Breast epithelium (tissue), 4 donors: ENCODE measurements at regions not wholly inside any gene's neighbourhood (a gene's known extent, or its start where the extent isn't known, plus 50 kb on each side); places are given as distances from the start of the nearest gene placed in this dataset.

Experiments
- DNase-seq, 2 donors: peaks; one replicate each; pipeline ENCODE4 v3.0.0-alpha.2; 2019; ENCODE audit warnings: low spot score in 2 of 2
- H3K27ac ChIP-seq, 2 donors: fragments of 200-600 bp; sonication (generic) in 1 of 2; one replicate each; pipeline ENCODE4 v1.5.1; 2016 to 2019; ENCODE audit warnings: mild to moderate bottlenecking in 1 of 2
- H3K27me3 ChIP-seq, 2 donors: fragments of 200-600 bp; sonication (generic) in 1 of 2; one replicate each; pipeline versions ENCODE4 v1.5.1 to v1.6.0; 2017 to 2019; ENCODE audit warnings: control low read depth in 1 of 2, mild to moderate bottlenecking in 1 of 2
- H3K36me3 ChIP-seq: fragments of 200-600 bp; one replicate; pipeline ENCODE4 v1.5.1; 2019
- H3K4me1 ChIP-seq, 2 donors: fragments of 200-600 bp; sonication (generic); one replicate each; pipeline ENCODE4 v1.5.1; 2016 to 2019; ENCODE audit warnings: control low read depth in 1 of 2
- H3K4me3 ChIP-seq, 3 donors: fragments of 200-600 bp; sonication (generic); 1 replicate in 2 of 3; 2 replicates in 1 of 3; pipeline ENCODE4 v1.5.1; 2016 to 2019; ENCODE audit warnings: mild to moderate bottlenecking in 3 of 3, moderate library complexity in 2 of 3
- H3K9me3 ChIP-seq, 2 donors: fragments of 200-600 bp; sonication (generic) in 1 of 2; one replicate each; pipeline ENCODE4 v1.5.1; 2016 to 2019; ENCODE audit warnings: control low read depth in 1 of 2
- POLR2A ChIP-seq: fragments of 450-650 bp; IDR thresholded peaks from one replicate; pipeline ENCODE4 v1.6.1; 2016; ENCODE audit warnings: antibody characterized with exemption, mild to moderate bottlenecking, moderate library complexity
- POLR2AphosphoS5 ChIP-seq, 3 donors: sonication (generic); formaldehyde crosslinking; IDR thresholded peaks; one replicate each; pipeline ENCODE4 v1.6.1; 2017; ENCODE audit warnings: antibody characterized with exemption in 3 of 3
- intact Hi-C: fragments of 100-400 bp; cut with DNase I; formaldehyde crosslinking; loops from one replicate; pipeline ENCODE4 v1.15.1; 2023; ENCODE audit warnings: low total_unique reads
- TF ChIP-seq, protein P1 (sequence below), 3 donors: fragments of 450-650 bp; IDR thresholded peaks; one replicate each; pipeline ENCODE4 v1.5.1; 2016 to 2017; ENCODE audit warnings: antibody characterized with exemption in 3 of 3, mild to moderate bottlenecking in 3 of 3, moderate library complexity in 3 of 3

DNA sequence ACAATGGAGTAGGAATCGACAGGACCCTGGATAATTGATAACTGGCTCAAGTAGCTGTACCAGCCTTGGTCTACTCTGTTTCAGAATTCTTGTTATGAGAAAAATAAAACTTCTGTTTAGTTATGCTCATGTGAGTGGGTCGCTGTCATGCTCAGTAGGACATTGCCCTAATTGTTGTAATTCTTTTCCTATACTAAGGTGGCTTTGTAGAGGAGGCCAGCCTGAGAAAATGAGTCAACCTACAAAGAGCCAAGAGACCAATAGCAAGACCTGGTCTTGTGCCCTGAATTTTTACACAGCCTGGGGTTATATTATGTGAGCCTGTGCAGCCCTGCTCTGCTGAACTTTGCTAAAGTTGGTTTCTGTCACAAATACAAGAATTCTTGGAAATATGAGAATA lies 238.4 kb downstream of the MEIS1 start:
- Histone ChIP-seq H3K4me3 (no peak overlapping the region), H3K9me3 (no peaks in the 10 kb centered on the region), H3K27me3 (no peaks in the 10 kb centered on the region), H3K27ac (no peak overlapping the region), H3K36me3 (no peaks in the 10 kb centered on the region), H3K4me1 (no peaks in the 10 kb centered on the region)
- DNase-seq: no peak
- intact Hi-C loops: no loop called here
- TF ChIP-seq, protein P1, sequence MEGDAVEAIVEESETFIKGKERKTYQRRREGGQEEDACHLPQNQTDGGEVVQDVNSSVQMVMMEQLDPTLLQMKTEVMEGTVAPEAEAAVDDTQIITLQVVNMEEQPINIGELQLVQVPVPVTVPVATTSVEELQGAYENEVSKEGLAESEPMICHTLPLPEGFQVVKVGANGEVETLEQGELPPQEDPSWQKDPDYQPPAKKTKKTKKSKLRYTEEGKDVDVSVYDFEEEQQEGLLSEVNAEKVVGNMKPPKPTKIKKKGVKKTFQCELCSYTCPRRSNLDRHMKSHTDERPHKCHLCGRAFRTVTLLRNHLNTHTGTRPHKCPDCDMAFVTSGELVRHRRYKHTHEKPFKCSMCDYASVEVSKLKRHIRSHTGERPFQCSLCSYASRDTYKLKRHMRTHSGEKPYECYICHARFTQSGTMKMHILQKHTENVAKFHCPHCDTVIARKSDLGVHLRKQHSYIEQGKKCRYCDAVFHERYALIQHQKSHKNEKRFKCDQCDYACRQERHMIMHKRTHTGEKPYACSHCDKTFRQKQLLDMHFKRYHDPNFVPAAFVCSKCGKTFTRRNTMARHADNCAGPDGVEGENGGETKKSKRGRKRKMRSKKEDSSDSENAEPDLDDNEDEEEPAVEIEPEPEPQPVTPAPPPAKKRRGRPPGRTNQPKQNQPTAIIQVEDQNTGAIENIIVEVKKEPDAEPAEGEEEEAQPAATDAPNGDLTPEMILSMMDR (IDR thresholded peaks at IDR 0.05): no peak
- TF ChIP-seq POLR2A: no peak
- no peak for TF ChIP-seq POLR2AphosphoS5 (IDR thresholded peaks at IDR 0.05)

DNA sequence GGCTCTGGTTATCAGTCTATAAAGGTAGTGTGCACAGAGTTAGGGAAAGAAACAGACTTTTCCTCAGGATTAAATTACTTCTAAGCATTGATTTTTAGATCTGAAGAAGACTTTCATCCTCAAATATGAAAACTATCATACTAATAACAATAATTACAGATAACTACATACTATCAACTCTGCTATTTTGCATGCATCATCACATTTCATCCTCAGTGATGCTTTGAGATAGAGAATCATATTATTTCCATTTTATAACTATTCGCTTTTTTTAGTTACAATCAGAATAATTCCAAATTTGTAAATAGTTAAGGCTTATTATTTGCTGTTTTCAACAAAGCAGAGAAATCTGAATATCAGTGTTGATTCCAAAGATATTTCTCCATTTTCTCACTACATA lies 239.2 kb downstream of the MEIS1 start:
- H3K4me1 ChIP-seq: no peaks in the 10 kb centered on the region
- H3K36me3 ChIP-seq: no peaks in the 10 kb centered on the region
- H3K9me3 ChIP-seq: no peaks in the 10 kb centered on the region
- TF ChIP-seq, protein P1 (IDR thresholded peaks at IDR 0.05): no peak
- no peak for TF ChIP-seq POLR2A
- no peak for TF ChIP-seq POLR2AphosphoS5 (IDR thresholded peaks at IDR 0.05)
- DNase-seq: no peak
- intact Hi-C loops: no loop called here
- no peak overlapping the region for H3K4me3 ChIP-seq
- no peaks in the 10 kb centered on the region for H3K27me3 ChIP-seq
- H3K27ac ChIP-seq: no peak overlapping the region

DNA sequence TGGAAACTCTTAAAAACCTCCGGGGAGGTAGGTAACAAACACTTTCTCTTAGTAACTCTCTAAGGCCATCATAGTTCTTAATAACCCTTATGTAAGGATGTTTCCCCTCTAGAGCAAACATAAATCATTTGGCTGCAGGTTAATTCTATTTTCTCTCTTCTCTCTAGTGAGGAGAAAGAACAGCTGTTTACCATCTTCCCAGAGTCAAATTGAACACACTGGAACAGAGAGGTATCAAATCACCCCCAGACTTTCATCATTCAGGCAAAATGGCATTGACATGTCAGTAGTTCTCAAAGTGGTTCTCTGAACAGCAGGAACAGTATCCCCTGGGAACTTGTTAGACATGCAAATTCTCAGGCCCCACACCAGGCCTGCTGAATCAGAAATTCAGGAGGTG lies 240.7 kb downstream of the MEIS1 start:
- intact Hi-C loops: loop anchor here (5.0 kb wide), 1 partner anchor 137 kb away; no protein-coding TSS in a partner anchor
- Histone ChIP-seq H3K4me1 (no peaks in the 10 kb centered on the region), H3K4me3 (no peak overlapping the region), H3K27me3 (no peaks in the 10 kb centered on the region), H3K27ac (no peak overlapping the region), H3K36me3 (no peaks in the 10 kb centered on the region), H3K9me3 (no peaks in the 10 kb centered on the region)
- TF ChIP-seq, protein P1 (IDR thresholded peaks at IDR 0.05): no peak
- TF ChIP-seq POLR2A (no peak), POLR2AphosphoS5 (IDR thresholded peaks at IDR 0.05) (no peak)
- no peak for DNase-seq

- H3K27ac ChIP-seq: no peak overlapping the region
Measured at GRCh38 chr2:66679442-66679841, 244.5 kb downstream of the MEIS1 start.

DNA sequence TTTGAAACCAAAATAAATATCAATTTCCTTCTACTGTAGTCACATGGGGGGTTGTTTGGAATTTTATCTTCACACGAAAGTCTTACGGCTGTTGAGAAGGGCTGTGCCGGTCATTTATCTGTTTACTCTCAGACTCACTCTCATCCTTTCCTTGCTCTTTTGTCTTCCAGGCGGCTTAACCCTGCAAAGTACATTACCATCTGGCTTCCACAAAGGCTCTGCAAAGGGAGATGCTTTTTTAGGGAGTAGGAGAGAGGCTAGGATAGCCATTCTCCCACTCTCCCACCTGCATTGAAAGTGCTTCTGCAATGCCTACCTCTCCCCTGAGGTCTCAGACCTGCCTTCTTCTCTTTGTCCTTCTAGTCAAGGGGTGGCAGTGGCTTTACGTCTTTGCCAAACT lies 247.6 kb downstream of the MEIS1 start:
- no peak overlapping the region for H3K4me3 ChIP-seq
- no peak overlapping the region for H3K27ac ChIP-seq
- no peaks in the 10 kb centered on the region for H3K27me3 ChIP-seq
- DNase-seq: no peak
- TF ChIP-seq POLR2A: no peak
- no peak for TF ChIP-seq POLR2AphosphoS5 (IDR thresholded peaks at IDR 0.05)
- TF ChIP-seq, protein P1 (IDR thresholded peaks at IDR 0.05): no peak
- H3K36me3 ChIP-seq: no peaks in the 10 kb centered on the region
- intact Hi-C loops: no loop called here
- H3K9me3 ChIP-seq: no peaks in the 10 kb centered on the region
- no peaks in the 10 kb centered on the region for H3K4me1 ChIP-seq

More at GRCh38 chr2:66679442-66679841, 244.5 kb downstream of the MEIS1 start:
- intact Hi-C loops: loop anchor here (5.0 kb wide), 1 partner anchor 133 kb away; no protein-coding TSS in a partner anchor
- H3K4me1 ChIP-seq: no peaks in the 10 kb centered on the region
- no peak for DNase-seq
- no peaks in the 10 kb centered on the region for H3K36me3 ChIP-seq
- no peaks in the 10 kb centered on the region for H3K9me3 ChIP-seq
- H3K27me3 ChIP-seq: no peaks in the 10 kb centered on the region
- H3K4me3 ChIP-seq: no peak overlapping the region
- no peak for TF ChIP-seq POLR2A
- TF ChIP-seq, protein P1 (IDR thresholded peaks at IDR 0.05): no peak
- no peak for TF ChIP-seq POLR2AphosphoS5 (IDR thresholded peaks at IDR 0.05)
